HFFc6 (cell line): ENCODE measurements at regions not wholly inside any gene's neighbourhood (a gene's known extent, or its start where the extent isn't known, plus 50 kb on each side); places are given as distances from the start of the nearest gene placed in this dataset.
A peak's percentile ranks its signal among the peaks of the same experiment; 100 is the strongest.

Experiments
- DNase-seq: peaks from one replicate; pipeline ENCODE4 v3.0.0-alpha.2; 2018
- H3K27ac Mint-ChIP-seq: 2 replicates; pipeline ENCODE4 v1.8.0; 2020; ENCODE audit warnings: mild to moderate bottlenecking, mixed read lengths
- H3K27me3 Mint-ChIP-seq: 2 replicates; pipeline ENCODE4 v1.8.0; 2021; ENCODE audit warnings: mild to moderate bottlenecking, moderate library complexity, mixed read lengths; ENCODE audit not compliant: insufficient read depth
- H3K36me3 Mint-ChIP-seq: 2 replicates; pipeline ENCODE4 v1.8.0; 2021; ENCODE audit warnings: low read depth, mixed read lengths
- H3K4me1 Mint-ChIP-seq: 2 replicates; pipeline ENCODE4 v1.8.0; 2020; ENCODE audit warnings: low read depth, mixed read lengths
- H3K4me3 Mint-ChIP-seq: 2 replicates; pipeline ENCODE4 v1.8.0; 2020; ENCODE audit warnings: mild to moderate bottlenecking, moderate library complexity, mixed read lengths
- H3K9me3 Mint-ChIP-seq: 2 replicates; pipeline ENCODE4 v1.8.0; 2020; ENCODE audit warnings: mild to moderate bottlenecking, mixed read lengths
- TF ChIP-seq, protein P1 (sequence below): fragments of 200-600 bp; sonication (generic); IDR thresholded peaks from 2 replicates; pipeline ENCODE4 v1.5.0; 2021; ENCODE audit warnings: antibody characterized with exemption, mild to moderate bottlenecking

- TF ChIP-seq, protein P1, sequence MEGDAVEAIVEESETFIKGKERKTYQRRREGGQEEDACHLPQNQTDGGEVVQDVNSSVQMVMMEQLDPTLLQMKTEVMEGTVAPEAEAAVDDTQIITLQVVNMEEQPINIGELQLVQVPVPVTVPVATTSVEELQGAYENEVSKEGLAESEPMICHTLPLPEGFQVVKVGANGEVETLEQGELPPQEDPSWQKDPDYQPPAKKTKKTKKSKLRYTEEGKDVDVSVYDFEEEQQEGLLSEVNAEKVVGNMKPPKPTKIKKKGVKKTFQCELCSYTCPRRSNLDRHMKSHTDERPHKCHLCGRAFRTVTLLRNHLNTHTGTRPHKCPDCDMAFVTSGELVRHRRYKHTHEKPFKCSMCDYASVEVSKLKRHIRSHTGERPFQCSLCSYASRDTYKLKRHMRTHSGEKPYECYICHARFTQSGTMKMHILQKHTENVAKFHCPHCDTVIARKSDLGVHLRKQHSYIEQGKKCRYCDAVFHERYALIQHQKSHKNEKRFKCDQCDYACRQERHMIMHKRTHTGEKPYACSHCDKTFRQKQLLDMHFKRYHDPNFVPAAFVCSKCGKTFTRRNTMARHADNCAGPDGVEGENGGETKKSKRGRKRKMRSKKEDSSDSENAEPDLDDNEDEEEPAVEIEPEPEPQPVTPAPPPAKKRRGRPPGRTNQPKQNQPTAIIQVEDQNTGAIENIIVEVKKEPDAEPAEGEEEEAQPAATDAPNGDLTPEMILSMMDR: no peak
- no peak overlapping the region for H3K27ac Mint-ChIP-seq
- DNase-seq: no peak
- H3K9me3 Mint-ChIP-seq: peaks cover 4% of the 10 kb centered on the region; the same call in 1 of the 2 replicates
- peaks cover 26% of the 10 kb centered on the region for H3K4me1 Mint-ChIP-seq
- no peaks in the 10 kb centered on the region for H3K27me3 Mint-ChIP-seq
- no peaks in the 10 kb centered on the region for H3K36me3 Mint-ChIP-seq
- no peak overlapping the region for H3K4me3 Mint-ChIP-seq
Measured at GRCh38 chr5:58149746-58150145, 310.1 kb downstream of the PLK2 start.

DNA sequence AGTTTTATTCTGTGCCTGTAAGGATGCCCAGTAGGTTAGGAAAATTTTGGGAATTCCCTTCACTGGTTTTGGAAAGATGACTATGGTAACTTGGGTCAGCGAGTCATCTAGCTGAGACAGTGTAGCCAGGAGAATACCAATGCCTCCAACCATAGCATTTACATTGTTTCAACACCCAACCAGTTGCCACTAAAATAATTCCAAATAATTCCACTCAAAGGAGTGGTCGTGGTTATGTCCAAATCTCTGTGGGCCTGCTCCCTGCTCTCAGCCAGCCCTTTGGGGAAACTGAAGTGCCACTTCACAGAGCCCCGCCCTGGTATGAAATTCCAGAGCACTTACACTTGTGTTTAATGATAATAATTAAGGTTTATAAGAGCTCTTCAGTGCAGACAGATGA is 310.5 kb downstream of the PLK2 start:
- DNase-seq: peak; percentile 35
- Mint-ChIP-seq H3K4me3 (no peak overlapping the region), H3K27me3 (no peaks in the 10 kb centered on the region), H3K27ac (no peak overlapping the region), H3K4me1 (peaks cover 26% of the 10 kb centered on the region), H3K36me3 (no peaks in the 10 kb centered on the region), H3K9me3 (peaks cover 4% of the 10 kb centered on the region; the same call in 1 of the 2 replicates)
- TF ChIP-seq, protein P1: no peak

DNA sequence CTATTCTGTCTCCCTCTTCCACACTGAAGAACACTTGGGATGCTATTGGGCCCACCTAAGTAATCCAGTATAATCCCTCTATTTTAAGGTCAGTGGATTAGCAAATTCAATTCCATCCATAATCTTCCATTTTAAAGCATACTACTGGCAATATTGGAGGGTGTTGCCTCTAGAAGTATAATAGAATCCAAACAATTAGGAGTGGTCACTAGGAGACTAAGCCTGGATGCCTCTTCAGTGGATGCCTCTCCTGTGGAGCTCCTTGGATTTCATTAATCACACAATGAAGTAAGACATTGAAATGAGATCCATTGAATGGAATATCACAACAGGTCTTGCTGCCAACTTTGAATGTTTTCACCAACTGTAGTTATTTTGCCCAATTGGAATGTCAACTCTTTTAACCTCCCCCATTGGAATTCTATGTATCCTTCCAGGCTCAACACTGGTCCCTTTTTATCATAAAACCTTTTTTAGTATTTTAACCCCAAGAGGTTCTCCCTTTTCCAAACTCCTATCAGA is 311.6 kb downstream of the PLK2 start:
- no peaks in the 10 kb centered on the region for H3K27me3 Mint-ChIP-seq
- no peaks in the 10 kb centered on the region for H3K36me3 Mint-ChIP-seq
- peaks cover 3% of the 10 kb centered on the region; the same call in 1 of the 2 replicates for H3K9me3 Mint-ChIP-seq
- no peak for DNase-seq
- peaks cover 22% of the 10 kb centered on the region for H3K4me1 Mint-ChIP-seq
- TF ChIP-seq, protein P1: no peak
- no peak overlapping the region for H3K4me3 Mint-ChIP-seq
- no peak overlapping the region for H3K27ac Mint-ChIP-seq

GRCh38 chr5:58145397-58145934 is 314.4 kb downstream of the PLK2 start:
- Mint-ChIP-seq H3K4me1 (peaks cover 18% of the 10 kb centered on the region), H3K9me3 (no peaks in the 10 kb centered on the region), H3K27me3 (no peaks in the 10 kb centered on the region), H3K27ac (no peak overlapping the region), H3K36me3 (no peaks in the 10 kb centered on the region), H3K4me3 (no peak overlapping the region)
- DNase-seq: no peak
- TF ChIP-seq, protein P1: no peak

DNA sequence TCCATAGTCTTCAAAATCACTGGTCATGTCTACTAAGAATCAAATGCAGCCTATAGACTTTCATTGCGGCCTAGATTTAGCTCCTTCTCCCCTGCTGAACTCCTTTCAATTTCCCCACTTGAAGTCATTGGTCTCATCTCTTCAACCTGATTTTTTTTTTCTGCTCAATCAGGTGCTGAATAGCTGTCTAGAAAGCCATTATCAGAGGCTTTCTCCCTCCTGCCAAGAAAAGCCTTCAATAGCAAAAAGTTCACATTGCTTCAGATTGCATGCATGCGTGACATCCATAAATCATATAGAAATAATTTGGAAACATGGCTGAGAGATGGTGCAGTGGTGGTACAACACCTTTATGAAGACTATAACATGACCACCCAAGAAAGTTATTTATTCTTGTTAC is 316.2 kb downstream of the PLK2 start:
- no peak overlapping the region for H3K27ac Mint-ChIP-seq
- H3K4me1 Mint-ChIP-seq: peaks cover 5% of the 10 kb centered on the region
- H3K27me3 Mint-ChIP-seq: no peaks in the 10 kb centered on the region
- DNase-seq: no peak
- no peak overlapping the region for H3K4me3 Mint-ChIP-seq
- H3K9me3 Mint-ChIP-seq: no peaks in the 10 kb centered on the region
- H3K36me3 Mint-ChIP-seq: no peaks in the 10 kb centered on the region
- TF ChIP-seq, protein P1: no peak
